ENCODE measurements at regions not wholly inside any gene's neighbourhood (a gene's known extent, or its start where the extent isn't known, plus 50 kb on each side); places are given as distances from the start of the nearest gene placed in this dataset.

GRCh38 chr2:58983111-58983510 lies 742.0 kb upstream of the FANCL start:
- Histone ChIP-seq H3K9me2 (ENCODE audit: low read depth, low read length) (no peaks in the 10 kb centered on the region), H2AFZ (ENCODE audit: low read length) (no peak overlapping the region), H4K20me1 (ENCODE audit: insufficient read depth, low read length) (no peaks in the 10 kb centered on the region), H3K4me2 (ENCODE audit: low read length) (no peak overlapping the region), H3F3A (ENCODE audit: insufficient read depth, low read length) (no peaks in the 10 kb centered on the region), H3K9me3 (ENCODE audit: low read length) (no peaks in the 10 kb centered on the region), H3K4me3 (ENCODE audit: low read depth, low read length, poor library complexity, severe bottlenecking) (no peak overlapping the region), H3K36me3 (ENCODE audit: insufficient read depth, low read length) (no peaks in the 10 kb centered on the region), H3K4me1 (ENCODE audit: insufficient read depth, low read length, severe bottlenecking) (no peaks in the 10 kb centered on the region), H3K27ac (ENCODE audit: low read depth, low read length, poor library complexity, severe bottlenecking) (no peak overlapping the region), H3K27me3 (ENCODE audit: insufficient read depth, low read length) (no peaks in the 10 kb centered on the region), H3K79me2 (ENCODE audit: insufficient read depth, low read length) (no peaks in the 10 kb centered on the region), H3K9ac (ENCODE audit: low read length) (no peak overlapping the region)
- TF ChIP-seq, protein P1, sequence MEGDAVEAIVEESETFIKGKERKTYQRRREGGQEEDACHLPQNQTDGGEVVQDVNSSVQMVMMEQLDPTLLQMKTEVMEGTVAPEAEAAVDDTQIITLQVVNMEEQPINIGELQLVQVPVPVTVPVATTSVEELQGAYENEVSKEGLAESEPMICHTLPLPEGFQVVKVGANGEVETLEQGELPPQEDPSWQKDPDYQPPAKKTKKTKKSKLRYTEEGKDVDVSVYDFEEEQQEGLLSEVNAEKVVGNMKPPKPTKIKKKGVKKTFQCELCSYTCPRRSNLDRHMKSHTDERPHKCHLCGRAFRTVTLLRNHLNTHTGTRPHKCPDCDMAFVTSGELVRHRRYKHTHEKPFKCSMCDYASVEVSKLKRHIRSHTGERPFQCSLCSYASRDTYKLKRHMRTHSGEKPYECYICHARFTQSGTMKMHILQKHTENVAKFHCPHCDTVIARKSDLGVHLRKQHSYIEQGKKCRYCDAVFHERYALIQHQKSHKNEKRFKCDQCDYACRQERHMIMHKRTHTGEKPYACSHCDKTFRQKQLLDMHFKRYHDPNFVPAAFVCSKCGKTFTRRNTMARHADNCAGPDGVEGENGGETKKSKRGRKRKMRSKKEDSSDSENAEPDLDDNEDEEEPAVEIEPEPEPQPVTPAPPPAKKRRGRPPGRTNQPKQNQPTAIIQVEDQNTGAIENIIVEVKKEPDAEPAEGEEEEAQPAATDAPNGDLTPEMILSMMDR (IDR thresholded peaks at IDR 0.05; ENCODE audit: low read length) = no peak
- no peak for TF ChIP-seq EZH2 (IDR thresholded peaks at IDR 0.05; ENCODE audit: borderline replicate concordance, low read length)

DNA sequence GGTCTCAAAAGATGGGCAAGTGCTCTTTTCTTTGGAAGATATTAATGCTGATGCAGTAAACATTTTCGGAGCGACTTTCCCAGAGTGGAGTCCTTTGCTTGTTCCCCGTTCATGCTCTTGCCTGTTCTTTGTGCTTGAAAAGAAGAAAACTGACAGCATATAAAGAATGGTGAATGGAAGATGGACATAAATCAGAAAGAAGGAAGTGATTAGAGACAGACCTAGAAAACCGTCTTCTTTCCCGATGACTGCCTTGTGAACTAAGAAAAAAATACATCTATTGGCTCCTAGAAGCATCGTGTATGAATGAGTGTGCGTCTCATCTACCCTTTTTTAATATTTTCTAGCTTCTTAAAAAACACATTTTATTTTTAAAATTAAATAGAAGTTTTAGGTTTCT lies 740.1 kb upstream of the FANCL start:
- Histone ChIP-seq H3K36me3 (ENCODE audit: insufficient read depth, low read length) (no peaks in the 10 kb centered on the region), H2AFZ (ENCODE audit: low read length) (no peak overlapping the region), H3K27ac (ENCODE audit: low read depth, low read length, poor library complexity, severe bottlenecking) (no peak overlapping the region), H3K4me2 (ENCODE audit: low read length) (no peak overlapping the region), H3K27me3 (ENCODE audit: insufficient read depth, low read length) (no peaks in the 10 kb centered on the region), H3K9me2 (ENCODE audit: low read depth, low read length) (no peaks in the 10 kb centered on the region), H3K9me3 (ENCODE audit: low read length) (no peaks in the 10 kb centered on the region), H3K4me1 (ENCODE audit: insufficient read depth, low read length, severe bottlenecking) (no peaks in the 10 kb centered on the region), H3K79me2 (ENCODE audit: insufficient read depth, low read length) (no peaks in the 10 kb centered on the region), H4K20me1 (ENCODE audit: insufficient read depth, low read length) (no peaks in the 10 kb centered on the region), H3K9ac (ENCODE audit: low read length) (no peak overlapping the region), H3F3A (ENCODE audit: insufficient read depth, low read length) (no peaks in the 10 kb centered on the region), H3K4me3 (ENCODE audit: low read depth, low read length, poor library complexity, severe bottlenecking) (no peak overlapping the region)
- no peak for TF ChIP-seq EZH2 (IDR thresholded peaks at IDR 0.05; ENCODE audit: borderline replicate concordance, low read length)
- TF ChIP-seq, protein P1 (IDR thresholded peaks at IDR 0.05; ENCODE audit: low read length) = no peak

DNA sequence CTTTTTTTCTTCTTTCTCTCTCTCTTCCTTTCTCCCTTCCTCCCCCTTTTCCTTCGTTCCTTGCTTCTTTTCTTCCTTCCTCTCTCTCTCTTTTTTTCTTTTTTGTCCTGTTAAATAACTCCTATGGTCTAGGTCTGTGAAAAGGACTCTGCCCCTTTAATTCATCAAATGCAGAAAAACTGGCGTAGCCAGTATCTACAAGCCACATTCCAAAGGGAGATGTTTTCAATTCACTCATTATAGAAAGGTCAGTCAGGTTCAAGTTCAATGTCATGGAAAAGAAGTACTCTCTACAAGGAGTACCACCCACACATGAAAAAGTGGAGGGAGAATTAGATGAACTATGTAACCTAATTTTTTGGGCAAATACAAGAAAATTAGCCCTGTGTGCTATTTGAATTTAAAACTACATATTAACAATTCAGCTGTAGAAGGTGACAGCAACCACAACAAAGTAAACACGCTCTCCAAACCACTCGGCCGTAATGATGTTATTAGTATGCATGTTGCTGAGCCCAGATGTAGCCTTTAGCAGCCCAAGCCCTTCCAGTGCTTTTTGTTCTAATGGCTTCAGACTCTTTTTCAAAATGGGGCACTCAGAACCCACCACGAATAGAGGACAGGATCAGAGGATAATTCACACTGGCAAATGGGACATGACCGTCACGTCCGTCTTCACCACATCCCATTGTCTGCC lies 735.4 kb upstream of the FANCL start:
- H3K4me2 ChIP-seq (ENCODE audit: low read length) = no peak overlapping the region
- no peaks in the 10 kb centered on the region for H3K79me2 ChIP-seq (ENCODE audit: insufficient read depth, low read length)
- H3K27ac ChIP-seq (ENCODE audit: low read depth, low read length, poor library complexity, severe bottlenecking) = no peak overlapping the region

More for the DNA sequence above, 735.4 kb upstream of the FANCL start:
- Histone ChIP-seq H3K27me3 (ENCODE audit: insufficient read depth, low read length) (no peaks in the 10 kb centered on the region), H3K4me3 (ENCODE audit: low read depth, low read length, poor library complexity, severe bottlenecking) (no peak overlapping the region), H4K20me1 (ENCODE audit: insufficient read depth, low read length) (no peaks in the 10 kb centered on the region), H2AFZ (ENCODE audit: low read length) (no peak overlapping the region), H3K9me2 (ENCODE audit: low read depth, low read length) (no peaks in the 10 kb centered on the region), H3K36me3 (ENCODE audit: insufficient read depth, low read length) (no peaks in the 10 kb centered on the region), H3K9ac (ENCODE audit: low read length) (no peak overlapping the region), H3K4me1 (ENCODE audit: insufficient read depth, low read length, severe bottlenecking) (no peaks in the 10 kb centered on the region), H3F3A (ENCODE audit: insufficient read depth, low read length) (no peaks in the 10 kb centered on the region), H3K9me3 (ENCODE audit: low read length) (no peaks in the 10 kb centered on the region)
- no peak for TF ChIP-seq EZH2 (IDR thresholded peaks at IDR 0.05; ENCODE audit: borderline replicate concordance, low read length)
- TF ChIP-seq, protein P1 (IDR thresholded peaks at IDR 0.05; ENCODE audit: low read length) = no peak

All from OCI-LY1 (cell line).